ENCODE measurements at regions not wholly inside any gene's neighbourhood (a gene's known extent, or its start where the extent isn't known, plus 50 kb on each side); places are given as distances from the start of the nearest gene placed in this dataset.

DNA sequence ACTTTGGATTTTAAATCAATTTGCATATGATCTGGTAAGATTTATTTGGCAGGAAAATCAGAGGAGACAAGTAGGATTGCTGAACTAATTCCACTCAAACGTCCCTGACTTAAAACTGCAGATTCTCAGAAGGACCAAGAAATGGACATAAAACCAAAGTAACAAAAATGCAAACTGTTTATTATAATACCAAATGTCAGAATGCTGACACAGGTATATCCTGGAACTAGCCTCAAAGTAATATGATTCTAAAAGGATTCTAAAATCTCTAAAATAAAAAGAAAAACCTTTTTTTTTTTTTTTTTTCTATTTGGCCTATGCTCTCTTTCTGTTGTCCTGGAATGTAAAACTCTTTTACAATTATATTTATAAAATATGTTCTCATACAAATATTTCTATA lies 74.4 kb upstream of the BTBD3 start (continued):
- TF ChIP-seq, protein P1, sequence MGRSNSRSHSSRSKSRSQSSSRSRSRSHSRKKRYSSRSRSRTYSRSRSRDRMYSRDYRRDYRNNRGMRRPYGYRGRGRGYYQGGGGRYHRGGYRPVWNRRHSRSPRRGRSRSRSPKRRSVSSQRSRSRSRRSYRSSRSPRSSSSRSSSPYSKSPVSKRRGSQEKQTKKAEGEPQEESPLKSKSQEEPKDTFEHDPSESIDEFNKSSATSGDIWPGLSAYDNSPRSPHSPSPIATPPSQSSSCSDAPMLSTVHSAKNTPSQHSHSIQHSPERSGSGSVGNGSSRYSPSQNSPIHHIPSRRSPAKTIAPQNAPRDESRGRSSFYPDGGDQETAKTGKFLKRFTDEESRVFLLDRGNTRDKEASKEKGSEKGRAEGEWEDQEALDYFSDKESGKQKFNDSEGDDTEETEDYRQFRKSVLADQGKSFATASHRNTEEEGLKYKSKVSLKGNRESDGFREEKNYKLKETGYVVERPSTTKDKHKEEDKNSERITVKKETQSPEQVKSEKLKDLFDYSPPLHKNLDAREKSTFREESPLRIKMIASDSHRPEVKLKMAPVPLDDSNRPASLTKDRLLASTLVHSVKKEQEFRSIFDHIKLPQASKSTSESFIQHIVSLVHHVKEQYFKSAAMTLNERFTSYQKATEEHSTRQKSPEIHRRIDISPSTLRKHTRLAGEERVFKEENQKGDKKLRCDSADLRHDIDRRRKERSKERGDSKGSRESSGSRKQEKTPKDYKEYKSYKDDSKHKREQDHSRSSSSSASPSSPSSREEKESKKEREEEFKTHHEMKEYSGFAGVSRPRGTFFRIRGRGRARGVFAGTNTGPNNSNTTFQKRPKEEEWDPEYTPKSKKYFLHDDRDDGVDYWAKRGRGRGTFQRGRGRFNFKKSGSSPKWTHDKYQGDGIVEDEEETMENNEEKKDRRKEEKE (IDR thresholded peaks at IDR 0.05): no peak
- TF ChIP-seq RAD51 (IDR thresholded peaks at IDR 0.05) (no peak), NR2F1 (conservative IDR thresholded peaks at IDR 0.05) (no peak)

DNA sequence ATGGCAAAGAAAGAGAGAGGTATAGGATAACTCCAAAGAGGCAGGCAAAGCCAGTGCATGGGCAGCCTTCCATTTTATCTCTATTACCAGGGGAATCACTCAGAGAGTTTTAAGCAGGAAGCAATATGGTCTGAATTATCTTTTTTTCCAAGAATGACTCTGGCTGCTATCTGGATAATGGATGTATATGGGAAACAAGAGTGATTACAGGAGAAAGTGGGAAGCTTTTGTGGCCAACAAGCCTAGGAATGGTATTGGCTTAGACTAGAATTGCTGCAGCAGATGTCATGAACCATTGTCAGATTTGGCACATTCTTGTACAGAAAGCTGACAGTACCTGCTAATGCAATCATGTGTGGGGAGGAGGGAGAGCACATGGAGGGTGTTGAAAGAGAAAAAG lies 73.0 kb upstream of the BTBD3 start:
- no peak for TF ChIP-seq YBX1 (IDR thresholded peaks at IDR 0.05)
- TF ChIP-seq, protein P2, sequence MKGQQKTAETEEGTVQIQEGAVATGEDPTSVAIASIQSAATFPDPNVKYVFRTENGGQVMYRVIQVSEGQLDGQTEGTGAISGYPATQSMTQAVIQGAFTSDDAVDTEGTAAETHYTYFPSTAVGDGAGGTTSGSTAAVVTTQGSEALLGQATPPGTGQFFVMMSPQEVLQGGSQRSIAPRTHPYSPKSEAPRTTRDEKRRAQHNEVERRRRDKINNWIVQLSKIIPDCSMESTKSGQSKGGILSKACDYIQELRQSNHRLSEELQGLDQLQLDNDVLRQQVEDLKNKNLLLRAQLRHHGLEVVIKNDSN (IDR thresholded peaks at IDR 0.05; ENCODE audit: borderline replicate concordance, extremely low read length, insufficient read depth, low read depth, low read length): no peak
- TF ChIP-seq, protein P3, sequence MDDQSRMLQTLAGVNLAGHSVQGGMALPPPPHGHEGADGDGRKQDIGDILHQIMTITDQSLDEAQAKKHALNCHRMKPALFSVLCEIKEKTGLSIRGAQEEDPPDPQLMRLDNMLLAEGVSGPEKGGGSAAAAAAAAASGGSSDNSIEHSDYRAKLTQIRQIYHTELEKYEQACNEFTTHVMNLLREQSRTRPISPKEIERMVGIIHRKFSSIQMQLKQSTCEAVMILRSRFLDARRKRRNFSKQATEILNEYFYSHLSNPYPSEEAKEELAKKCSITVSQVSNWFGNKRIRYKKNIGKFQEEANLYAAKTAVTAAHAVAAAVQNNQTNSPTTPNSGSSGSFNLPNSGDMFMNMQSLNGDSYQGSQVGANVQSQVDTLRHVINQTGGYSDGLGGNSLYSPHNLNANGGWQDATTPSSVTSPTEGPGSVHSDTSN (IDR thresholded peaks at IDR 0.05; ENCODE audit: insufficient replicate concordance, low read depth, low read length): no peak
- no peak for TF ChIP-seq TCF12 (IDR thresholded peaks at IDR 0.05; ENCODE audit: low read depth, low read length)
- no peak for TF ChIP-seq EED (IDR thresholded peaks at IDR 0.05; ENCODE audit: low read depth)
- TF ChIP-seq NR2C2 (IDR thresholded peaks at IDR 0.05; ENCODE audit: borderline replicate concordance, control insufficient read depth, insufficient read length, low read depth): no peak
- no peak for TF ChIP-seq GABPA (IDR thresholded peaks at IDR 0.05; ENCODE audit: low read depth)
- TF ChIP-seq SP1 (IDR thresholded peaks at IDR 0.05; ENCODE audit: low read depth, low read length): no peak
- no peak for TF ChIP-seq SMC3 (IDR thresholded peaks at IDR 0.05; ENCODE audit: borderline replicate concordance, low read length)
- no peak for TF ChIP-seq SUPT20H (IDR thresholded peaks at IDR 0.05; ENCODE audit: borderline replicate concordance, control insufficient read depth, low read depth, low read length)
- TF ChIP-seq, protein P4, sequence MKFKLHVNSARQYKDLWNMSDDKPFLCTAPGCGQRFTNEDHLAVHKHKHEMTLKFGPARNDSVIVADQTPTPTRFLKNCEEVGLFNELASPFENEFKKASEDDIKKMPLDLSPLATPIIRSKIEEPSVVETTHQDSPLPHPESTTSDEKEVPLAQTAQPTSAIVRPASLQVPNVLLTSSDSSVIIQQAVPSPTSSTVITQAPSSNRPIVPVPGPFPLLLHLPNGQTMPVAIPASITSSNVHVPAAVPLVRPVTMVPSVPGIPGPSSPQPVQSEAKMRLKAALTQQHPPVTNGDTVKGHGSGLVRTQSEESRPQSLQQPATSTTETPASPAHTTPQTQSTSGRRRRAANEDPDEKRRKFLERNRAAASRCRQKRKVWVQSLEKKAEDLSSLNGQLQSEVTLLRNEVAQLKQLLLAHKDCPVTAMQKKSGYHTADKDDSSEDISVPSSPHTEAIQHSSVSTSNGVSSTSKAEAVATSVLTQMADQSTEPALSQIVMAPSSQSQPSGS (IDR thresholded peaks at IDR 0.05; ENCODE audit: low read length): no peak

More for the DNA sequence above, 73.0 kb upstream of the BTBD3 start:
- in situ Hi-C loops (cut with MboI) (no loop called here), intact Hi-C loops (cut with micrococcal nuclease; ENCODE audit: unreplicated experiment) (no loop called here)
- H3K79me2 ChIP-seq (ENCODE audit: control insufficient read depth, insufficient read depth, low read length): no peaks in the 10 kb centered on the region
- H3K27ac ChIP-seq (ENCODE audit: control insufficient read depth, insufficient read depth): no peak overlapping the region
- ChIA-PET RAD21 (ENCODE audit: unreplicated experiment) (no interaction called here), SMC1A (ENCODE audit: uncharacterized antibody, unreplicated experiment) (no interaction called here), CTCF (interaction anchor here (1.1 kb wide), 2 partner anchors 15 to 168 kb away, joined by 3 read pairs; no protein-coding TSS in a partner anchor), POLR2A (no interaction called here)
- H3K9me3 ChIP-seq (replicated peaks; ENCODE audit: control insufficient read depth, insufficient read depth, low read length): no peaks in the 10 kb centered on the region; the same call in 2 of the 3 replicates
- no peak for ATAC-seq
- H4K20me1 ChIP-seq (ENCODE audit: control insufficient read depth, insufficient read depth): no peaks in the 10 kb centered on the region
- H3K36me3 ChIP-seq (ENCODE audit: control insufficient read depth in 2 of 2, insufficient read depth in 2 of 2, low read length in 1 of 2): no peaks in the 10 kb centered on the region
- no peak overlapping the region for H3K4me3 ChIP-seq
- no peak for DNase-seq (ENCODE audit: low read depth, low spot score)
- BruUV-seq (replicated peaks): no TSS peak
- H2AFZ ChIP-seq (ENCODE audit: control insufficient read depth, low read depth, low read length): no peak overlapping the region
- no peak for FAIRE-seq
- no peaks in the 10 kb centered on the region for H3K27me3 ChIP-seq (replicated peaks in 1 of 2; ENCODE audit: control insufficient read depth in 2 of 2, insufficient read depth in 2 of 2, low read length in 1 of 2)
- no peaks in the 10 kb centered on the region for H3K4me1 ChIP-seq (ENCODE audit: control insufficient read depth, insufficient read depth, low read length)
- no peak overlapping the region for H3K4me2 ChIP-seq (ENCODE audit: control insufficient read depth, insufficient read depth)
- no peak overlapping the region for H3K9ac ChIP-seq (ENCODE audit: control insufficient read depth, insufficient read depth, low read length)

Data from GM12878 (cell line).